ENCODE measurements at regions not wholly inside any gene's neighbourhood (a gene's known extent, or its start where the extent isn't known, plus 50 kb on each side); places are given as distances from the start of the nearest gene placed in this dataset.

- Histone ChIP-seq H3K4me1 (ENCODE audit: insufficient read depth, low read length, severe bottlenecking) (no peaks in the 10 kb centered on the region), H3K27me3 (ENCODE audit: insufficient read depth, low read length) (no peaks in the 10 kb centered on the region), H3K36me3 (ENCODE audit: insufficient read depth, low read length) (no peaks in the 10 kb centered on the region), H3K9me2 (ENCODE audit: low read depth, low read length) (no peaks in the 10 kb centered on the region), H3K27ac (ENCODE audit: low read depth, low read length, poor library complexity, severe bottlenecking) (no peak overlapping the region), H3K4me2 (ENCODE audit: low read length) (no peak overlapping the region), H3F3A (ENCODE audit: insufficient read depth, low read length) (no peaks in the 10 kb centered on the region; the same call in 1 of the 2 replicates), H3K4me3 (ENCODE audit: low read depth, low read length, poor library complexity, severe bottlenecking) (no peak overlapping the region), H3K9me3 (ENCODE audit: low read length) (no peaks in the 10 kb centered on the region), H3K9ac (ENCODE audit: low read length) (no peak overlapping the region), H3K79me2 (ENCODE audit: insufficient read depth, low read length) (no peaks in the 10 kb centered on the region), H4K20me1 (ENCODE audit: insufficient read depth, low read length) (no peaks in the 10 kb centered on the region), H2AFZ (ENCODE audit: low read length) (no peak overlapping the region)
- TF ChIP-seq EZH2 (IDR thresholded peaks at IDR 0.05; ENCODE audit: borderline replicate concordance, low read length) = no peak
- no peak for TF ChIP-seq CTCF (IDR thresholded peaks at IDR 0.05; ENCODE audit: low read length)
Observed at GRCh38 chr13:40178130-40178529, 488.3 kb downstream of the FOXO1 start.

DNA sequence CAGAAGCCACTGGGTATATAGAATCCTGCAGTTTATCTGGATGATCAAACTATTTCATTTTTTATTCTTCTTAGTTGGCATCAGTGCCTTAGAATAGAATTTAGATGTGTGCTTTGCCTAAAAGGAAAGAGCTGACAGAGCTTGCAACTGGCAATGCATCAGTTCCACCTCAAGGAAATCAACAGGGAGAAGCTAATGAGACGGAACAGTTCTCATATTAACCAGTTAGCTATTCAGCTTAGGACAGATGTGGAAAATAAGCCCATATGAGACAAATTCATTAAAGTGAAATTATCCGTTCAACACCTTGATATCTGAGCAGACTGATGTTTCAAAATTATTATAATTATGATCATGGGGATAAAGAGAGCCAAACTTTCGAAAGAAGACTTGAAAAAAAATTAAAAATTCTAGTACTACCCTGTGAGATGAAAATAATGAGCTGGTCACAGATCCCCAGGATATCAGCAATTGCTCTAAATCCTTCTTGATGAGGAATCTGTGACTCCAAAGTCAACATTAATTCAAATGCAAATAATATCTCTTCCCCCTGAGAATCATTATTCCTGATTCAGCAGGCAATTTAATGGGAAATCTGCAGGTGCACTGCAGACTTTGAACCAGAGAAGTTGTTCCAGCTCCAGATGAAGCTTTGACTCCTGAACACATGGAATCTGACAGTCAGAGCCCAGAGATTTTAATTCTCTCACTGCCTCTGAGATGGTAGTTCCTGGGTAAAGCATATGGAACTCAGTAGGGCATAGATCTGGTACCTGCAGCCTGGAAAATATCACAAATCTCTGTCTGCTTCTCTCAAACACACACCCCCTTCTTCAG, 486.8 kb downstream of the FOXO1 start:
- H3K9me2 ChIP-seq (ENCODE audit: low read depth, low read length) = no peaks in the 10 kb centered on the region
- no peak overlapping the region for H3K27ac ChIP-seq (ENCODE audit: low read depth, low read length, poor library complexity, severe bottlenecking)
- H3K4me2 ChIP-seq (ENCODE audit: low read length) = no peak overlapping the region
- no peaks in the 10 kb centered on the region; the same call in 1 of the 2 replicates for H3F3A ChIP-seq (ENCODE audit: insufficient read depth, low read length)
- no peaks in the 10 kb centered on the region for H3K36me3 ChIP-seq (ENCODE audit: insufficient read depth, low read length)
- no peaks in the 10 kb centered on the region for H4K20me1 ChIP-seq (ENCODE audit: insufficient read depth, low read length)
- no peaks in the 10 kb centered on the region for H3K27me3 ChIP-seq (ENCODE audit: insufficient read depth, low read length)
- no peak overlapping the region for H2AFZ ChIP-seq (ENCODE audit: low read length)
- H3K4me1 ChIP-seq (ENCODE audit: insufficient read depth, low read length, severe bottlenecking) = peaks cover 11% of the 10 kb centered on the region
- TF ChIP-seq EZH2 (IDR thresholded peaks at IDR 0.05; ENCODE audit: borderline replicate concordance, low read length) (no peak), CTCF (IDR thresholded peaks at IDR 0.05; ENCODE audit: low read length) (no peak)
- H3K4me3 ChIP-seq (ENCODE audit: low read depth, low read length, poor library complexity, severe bottlenecking) = no peak overlapping the region
- H3K9me3 ChIP-seq (ENCODE audit: low read length) = no peaks in the 10 kb centered on the region
- no peak overlapping the region for H3K9ac ChIP-seq (ENCODE audit: low read length)
- no peaks in the 10 kb centered on the region for H3K79me2 ChIP-seq (ENCODE audit: insufficient read depth, low read length)

DNA sequence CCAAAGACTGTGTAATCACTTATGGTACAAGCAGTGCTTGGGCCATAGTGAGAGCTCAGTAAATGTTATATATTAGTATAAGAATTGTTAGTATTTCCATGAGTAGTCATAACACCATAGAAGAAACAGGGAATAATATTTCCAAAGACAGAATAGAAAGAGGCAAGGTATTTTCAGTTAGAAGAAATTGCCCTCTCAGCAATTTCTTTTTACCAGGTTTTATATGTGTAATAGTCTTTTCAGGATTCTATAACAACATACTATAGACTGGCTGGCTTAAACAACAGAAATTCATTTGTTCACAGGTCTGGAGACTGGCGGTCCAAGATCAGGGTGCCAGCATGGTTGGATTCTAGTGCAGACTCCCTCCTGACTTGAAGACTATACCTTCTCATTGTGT, 485.7 kb downstream of the FOXO1 start:
- Histone ChIP-seq H3K9me2 (ENCODE audit: low read depth, low read length) (no peaks in the 10 kb centered on the region), H3K27ac (ENCODE audit: low read depth, low read length, poor library complexity, severe bottlenecking) (no peak overlapping the region), H3K27me3 (ENCODE audit: insufficient read depth, low read length) (no peaks in the 10 kb centered on the region), H3K9me3 (ENCODE audit: low read length) (no peaks in the 10 kb centered on the region), H3K79me2 (ENCODE audit: insufficient read depth, low read length) (no peaks in the 10 kb centered on the region), H3K4me1 (ENCODE audit: insufficient read depth, low read length, severe bottlenecking) (peaks cover 23% of the 10 kb centered on the region), H4K20me1 (ENCODE audit: insufficient read depth, low read length) (no peaks in the 10 kb centered on the region), H3K36me3 (ENCODE audit: insufficient read depth, low read length) (no peaks in the 10 kb centered on the region), H3K9ac (ENCODE audit: low read length) (no peak overlapping the region), H3K4me2 (ENCODE audit: low read length) (no peak overlapping the region), H3K4me3 (ENCODE audit: low read depth, low read length, poor library complexity, severe bottlenecking) (no peak overlapping the region), H2AFZ (ENCODE audit: low read length) (no peak overlapping the region), H3F3A (ENCODE audit: insufficient read depth, low read length) (no peaks in the 10 kb centered on the region; the same call in 1 of the 2 replicates)
- no peak for TF ChIP-seq EZH2 (IDR thresholded peaks at IDR 0.05; ENCODE audit: borderline replicate concordance, low read length)
